Thyroid gland (tissue), 4 donors: ENCODE measurements at regions not wholly inside any gene's neighbourhood (a gene's known extent, or its start where the extent isn't known, plus 50 kb on each side); places are given as distances from the start of the nearest gene placed in this dataset.

Experiments used
- DNase-seq, 2 donors: peaks; one replicate each; pipeline ENCODE4 v3.0.0-alpha.2; 2019
- H3K27ac ChIP-seq, 3 donors: fragments of 200-600 bp; sonication (generic); 1 replicate in 2 of 3; 2 replicates in 1 of 3; pipeline ENCODE4 v1.5.1; 2016 to 2019; ENCODE audit warnings: mild to moderate bottlenecking in 1 of 3, moderate library complexity in 1 of 3
- H3K27me3 ChIP-seq: fragments of 200-600 bp; sonication (generic); one replicate; pipeline ENCODE4 v1.5.1; 2019
- H3K36me3 ChIP-seq, 2 donors: fragments of 200-600 bp; sonication (generic); one replicate each; pipeline ENCODE4 v1.5.1; 2016 to 2019
- H3K4me1 ChIP-seq, 2 donors: fragments of 200-600 bp; sonication (generic); one replicate each; pipeline ENCODE4 v1.5.1; 2017 to 2019
- H3K4me3 ChIP-seq, 3 donors: fragments of 200-600 bp; sonication (generic); replicated peaks in 1 of 3; 1 replicate in 2 of 3; 2 replicates in 1 of 3; pipeline ENCODE4 v1.5.1; 2016; ENCODE audit warnings: mild to moderate bottlenecking in 1 of 3
- H3K9me3 ChIP-seq: fragments of 200-600 bp; sonication (generic); one replicate; pipeline ENCODE4 v1.5.1; 2017
- CTCF ChIP-seq, 6 experiments: fragments of 200-600 bp in 3 of 6; fragments of 450-650 bp in 3 of 6; sonication (generic) in 3 of 6; IDR thresholded peaks; one replicate each; pipeline ENCODE4 v1.5.1; 2016 to 2019; ENCODE audit warnings: antibody characterized with exemption in 6 of 6, mild to moderate bottlenecking in 2 of 6, inconsistent platforms in 1 of 6, moderate library complexity in 1 of 6
- POLR2A ChIP-seq, 2 donors: fragments of 450-650 bp; IDR thresholded peaks; one replicate each; pipeline ENCODE4 v1.6.1; 2017; ENCODE audit warnings: antibody characterized with exemption in 2 of 2, mild to moderate bottlenecking in 2 of 2, moderate library complexity in 1 of 2
- WGBS, 2 donors: methylation state at CpG; one replicate each; pipeline ENCODE4 v1.1.5; 2017; 5-methylcytosine and 5-hydroxymethylcytosine counted together
- intact Hi-C: fragments of 100-400 bp; cut with DNase I; formaldehyde crosslinking; loops from one replicate; pipeline ENCODE4 v1.15.1; 2023

GRCh38 chr12:127148318-127148717 is 1118.7 kb upstream of the TMEM132C start:
- no peak for DNase-seq
- no peak overlapping the region for H3K27ac ChIP-seq
- no peaks in the 10 kb centered on the region for H3K27me3 ChIP-seq
- no peak overlapping the region for H3K4me3 ChIP-seq
- H3K4me1 ChIP-seq = peaks cover 6 to 8% of the 10 kb centered on the region in 2 donors
- H3K9me3 ChIP-seq = no peaks in the 10 kb centered on the region
- TF ChIP-seq CTCF (IDR thresholded peaks at IDR 0.05) (no peak), POLR2A (IDR thresholded peaks at IDR 0.05) (no peak)
- no peaks in the 10 kb centered on the region for H3K36me3 ChIP-seq
- intact Hi-C loops = no loop called here
- WGBS, 2 donors = 93 to 100% methylated on average over 1 of the region's 1 CpG

- TF ChIP-seq POLR2A (IDR thresholded peaks at IDR 0.05) (no peak), CTCF (IDR thresholded peaks at IDR 0.05) (no peak)
- no peak overlapping the region for H3K27ac ChIP-seq
- no peaks in the 10 kb centered on the region for H3K27me3 ChIP-seq
- no peaks in the 10 kb centered on the region for H3K9me3 ChIP-seq
- H3K36me3 ChIP-seq = no peaks in the 10 kb centered on the region
- intact Hi-C loops = no loop called here
- peaks cover 6 to 8% of the 10 kb centered on the region in 2 donors for H3K4me1 ChIP-seq
- DNase-seq = no peak
- no peak overlapping the region for H3K4me3 ChIP-seq
- 77 to 85% methylated on average over 2 of the region's 2 CpGs for WGBS, 2 donors
Observed at GRCh38 chr12:127149226-127149964, 1117.6 kb upstream of the TMEM132C start.

GRCh38 chr12:127150028-127150427 is 1116.9 kb upstream of the TMEM132C start:
- intact Hi-C loops = no loop called here
- H3K4me1 ChIP-seq = peaks cover 6 to 8% of the 10 kb centered on the region in 2 donors
- no peaks in the 10 kb centered on the region for H3K9me3 ChIP-seq
- no peaks in the 10 kb centered on the region for H3K27me3 ChIP-seq
- H3K36me3 ChIP-seq = no peaks in the 10 kb centered on the region
- WGBS, 2 donors = 56 to 58% methylated on average over 3 of the region's 3 CpGs
- TF ChIP-seq CTCF (IDR thresholded peaks at IDR 0.05) (no peak), POLR2A (IDR thresholded peaks at IDR 0.05) (no peak)
- no peak overlapping the region for H3K27ac ChIP-seq
- no peak for DNase-seq
- no peak overlapping the region for H3K4me3 ChIP-seq

- intact Hi-C loops = no loop called here
- Histone ChIP-seq H3K9me3 (no peaks in the 10 kb centered on the region), H3K4me3 (no peak overlapping the region), H3K27me3 (no peaks in the 10 kb centered on the region), H3K4me1 (peaks cover 6 to 8% of the 10 kb centered on the region in 2 donors), H3K36me3 (no peaks in the 10 kb centered on the region), H3K27ac (no peak overlapping the region)
- 77 to 79% methylated on average over 4 of the region's 4 CpGs for WGBS, 2 donors
- TF ChIP-seq POLR2A (IDR thresholded peaks at IDR 0.05) (no peak), CTCF (IDR thresholded peaks at IDR 0.05) (no peak)
- no peak for DNase-seq
Observed at GRCh38 chr12:127150479-127150878, 1116.5 kb upstream of the TMEM132C start.

- Histone ChIP-seq H3K4me3 (no peak overlapping the region), H3K27me3 (no peaks in the 10 kb centered on the region), H3K9me3 (no peaks in the 10 kb centered on the region), H3K4me1 (peaks cover 6 to 8% of the 10 kb centered on the region in 2 donors), H3K36me3 (no peaks in the 10 kb centered on the region), H3K27ac (no peak overlapping the region)
- no peak for DNase-seq
- intact Hi-C loops = no loop called here
- TF ChIP-seq POLR2A (IDR thresholded peaks at IDR 0.05) (no peak), CTCF (IDR thresholded peaks at IDR 0.05) (no peak)
- WGBS, 2 donors = 89 to 91% methylated on average over 4 of the region's 4 CpGs
Observed at GRCh38 chr12:127150956-127151355, 1116.0 kb upstream of the TMEM132C start.
